ENCODE measurements at regions not wholly inside any gene's neighbourhood (a gene's known extent, or its start where the extent isn't known, plus 50 kb on each side); places are given as distances from the start of the nearest gene placed in this dataset.
"Not testable (repeated sequence)": the region's sequence is repeated elsewhere in the genome, so short reads cannot be mapped to it uniquely, and the experiment has no call there.

DNA sequence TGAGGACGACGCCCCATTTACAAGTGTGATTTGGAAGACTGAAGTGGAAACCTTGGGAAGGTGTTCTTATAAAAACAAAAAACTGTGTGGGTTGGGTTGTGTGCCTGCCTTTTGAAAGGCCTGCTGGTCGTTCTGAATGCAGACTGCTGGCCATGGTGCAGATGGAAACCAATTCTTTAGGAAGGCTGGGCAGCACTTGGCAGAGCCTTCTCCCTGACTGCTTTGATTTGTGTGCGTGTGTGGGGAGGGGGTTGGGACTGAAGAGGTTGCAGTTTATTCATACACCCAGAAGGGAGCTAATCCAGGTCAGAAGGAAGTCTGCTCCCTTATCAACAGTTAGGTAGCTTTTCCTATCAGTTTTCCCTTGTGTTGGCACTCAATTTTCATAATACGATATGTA is 288.7 kb downstream of the SOX2 start:
- no peak for DNase-seq

DNA sequence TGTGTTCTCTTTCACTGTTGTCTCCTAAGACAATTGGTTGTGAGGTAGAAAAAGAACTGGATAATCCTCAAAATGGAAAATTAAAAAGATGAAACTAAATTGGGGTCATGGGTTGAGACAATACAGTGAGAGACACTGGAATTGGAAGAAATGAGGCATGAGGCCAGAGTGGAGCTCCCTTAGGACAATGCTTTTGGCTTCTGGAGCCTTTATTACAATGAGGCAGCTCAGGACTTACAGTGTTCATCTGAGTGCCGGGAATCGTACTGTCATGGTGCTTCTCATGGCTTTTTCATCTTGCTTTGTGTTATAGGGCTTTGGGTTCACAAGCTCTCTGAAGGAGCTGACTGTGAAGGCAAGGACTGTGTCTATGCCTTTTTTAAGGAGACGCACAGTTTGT is 293.5 kb downstream of the SOX2 start:
- no peak for DNase-seq

DNA sequence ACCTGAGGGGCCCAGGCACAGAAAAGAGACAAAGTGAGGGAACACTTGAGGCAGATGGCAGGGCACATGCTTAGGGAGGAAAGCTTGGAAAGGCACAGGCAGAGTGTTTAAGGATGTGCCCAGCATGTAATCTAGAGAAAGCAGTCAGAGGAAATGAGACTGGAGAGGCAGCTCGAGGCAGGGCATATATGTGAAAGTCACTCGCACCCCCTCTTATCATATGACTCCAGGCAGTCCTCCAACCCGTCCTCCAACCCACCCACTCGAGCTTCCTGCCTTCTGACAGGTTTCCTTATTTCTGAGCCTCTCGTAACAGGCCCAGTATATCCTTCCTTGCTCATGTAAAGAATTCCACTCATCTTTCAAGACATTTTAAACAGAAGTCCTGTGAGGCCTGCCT is 294.0 kb downstream of the SOX2 start:
- no peak for DNase-seq

DNA sequence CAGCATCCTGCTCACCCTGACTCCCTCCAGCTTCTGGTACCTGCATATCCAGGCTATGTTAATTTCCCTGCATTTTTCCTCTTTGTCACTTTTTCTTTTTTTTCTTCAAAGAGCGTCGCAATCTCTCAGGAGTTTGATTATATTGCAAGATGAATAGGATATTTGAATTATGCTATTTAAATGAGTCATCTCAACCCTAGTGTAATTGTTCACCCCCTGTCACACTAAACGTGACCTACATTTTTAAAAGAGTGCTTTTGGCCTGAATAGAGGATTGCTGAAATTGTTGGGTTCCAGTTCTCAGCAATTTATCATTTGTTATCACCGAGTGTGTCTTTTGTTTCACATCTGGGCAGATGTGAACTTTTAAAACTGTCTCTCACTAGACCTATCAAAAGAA is 294.7 kb downstream of the SOX2 start:
- DNase-seq: no peak

DNA sequence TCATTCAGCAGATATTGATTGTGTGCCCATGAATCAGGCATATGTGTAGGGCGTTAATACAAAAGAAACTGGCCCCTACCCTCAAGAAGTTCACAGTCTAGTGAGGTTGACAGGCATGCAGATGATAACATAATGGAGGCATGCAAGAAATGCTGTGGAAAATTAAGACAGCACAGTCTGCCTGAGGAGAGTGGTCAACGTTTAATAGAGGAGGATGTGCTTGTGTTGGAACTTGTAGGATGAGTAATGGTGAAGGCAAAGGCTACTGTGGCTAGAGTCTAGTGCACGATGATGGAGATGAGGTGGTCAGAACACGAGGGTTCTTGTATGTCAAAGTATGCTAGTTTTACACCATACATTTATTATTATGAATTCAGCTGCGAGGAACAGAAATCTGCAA is 295.7 kb downstream of the SOX2 start:
- no peak for DNase-seq

DNA sequence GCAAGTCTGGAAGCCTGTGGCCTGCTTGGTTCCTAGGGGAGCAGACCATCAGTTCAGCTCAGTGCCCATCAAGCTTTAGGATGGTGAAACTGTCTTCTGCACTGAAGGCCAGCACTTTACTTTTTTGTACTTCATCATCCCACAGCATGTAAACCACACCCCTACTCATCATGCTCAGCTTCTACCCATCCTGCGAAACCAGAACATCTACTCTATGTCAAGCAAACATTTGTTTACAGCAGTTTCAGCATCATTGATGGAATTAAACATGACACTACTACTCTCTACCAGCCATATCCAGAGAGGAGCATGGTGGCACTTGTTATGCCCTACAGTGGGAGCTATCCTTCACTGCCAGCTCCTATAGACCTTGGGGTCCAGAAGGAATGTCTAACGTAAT is 306.6 kb downstream of the SOX2 start:
- DNase-seq: no peak

DNA sequence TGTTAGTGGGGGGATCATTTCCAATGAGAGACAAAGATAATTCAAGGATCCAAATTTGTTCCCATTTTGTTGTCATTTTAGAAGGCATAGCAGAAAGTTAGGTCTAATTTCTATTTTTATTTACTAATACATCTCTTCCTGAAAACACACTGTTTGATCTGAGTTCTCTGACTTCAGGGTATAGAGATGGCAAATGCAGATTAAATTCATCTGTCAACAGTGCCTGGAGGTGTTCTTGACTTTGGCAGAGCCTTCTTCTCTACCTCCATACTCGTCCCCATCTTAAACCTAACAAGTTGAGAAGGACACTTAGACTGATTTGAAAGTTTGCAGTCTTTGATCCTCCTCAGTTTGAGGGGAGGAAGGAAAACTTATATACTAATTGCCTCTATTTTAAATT is 308.2 kb downstream of the SOX2 start:
- no peak for DNase-seq

DNA sequence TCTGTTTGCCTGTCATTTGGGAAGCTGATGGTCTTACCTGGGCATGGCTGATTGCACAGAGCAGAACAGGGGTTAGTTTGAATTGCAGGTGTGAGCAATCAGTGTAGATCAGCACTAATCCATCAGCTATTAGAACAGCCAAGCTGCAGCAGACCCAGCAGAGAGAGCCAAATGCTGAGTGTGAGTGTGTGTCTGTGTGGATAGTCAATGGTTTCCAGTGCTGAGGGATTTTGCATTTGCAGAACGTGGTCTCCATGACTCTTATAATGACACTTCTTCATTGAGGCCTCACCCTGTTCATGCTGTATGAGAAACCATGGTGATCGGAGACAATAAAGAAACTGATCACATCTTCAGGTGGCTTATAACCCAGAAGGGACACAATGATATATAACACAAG is 312.1 kb downstream of the SOX2 start:
- no peak for DNase-seq

DNA sequence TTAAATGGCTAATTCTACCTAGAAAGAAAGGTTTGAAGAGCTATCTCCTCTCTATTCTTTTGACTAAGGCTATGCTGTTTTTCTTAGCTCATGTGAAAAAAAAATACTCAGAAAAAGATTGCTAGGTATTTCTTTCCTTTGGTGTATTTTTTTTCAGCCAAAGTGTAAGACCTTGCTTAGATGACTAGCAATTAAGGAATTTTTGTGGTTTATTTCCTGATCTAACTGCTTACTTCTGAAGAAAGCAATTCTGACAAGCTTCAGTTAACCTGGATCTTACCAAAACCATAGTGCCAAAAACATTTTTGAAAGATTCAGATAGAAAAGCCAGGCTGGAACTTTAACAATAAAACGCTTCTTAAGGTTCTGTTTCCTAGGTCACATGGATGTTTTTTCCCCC is 315.6 kb downstream of the SOX2 start:
- DNase-seq: no peak

DNA sequence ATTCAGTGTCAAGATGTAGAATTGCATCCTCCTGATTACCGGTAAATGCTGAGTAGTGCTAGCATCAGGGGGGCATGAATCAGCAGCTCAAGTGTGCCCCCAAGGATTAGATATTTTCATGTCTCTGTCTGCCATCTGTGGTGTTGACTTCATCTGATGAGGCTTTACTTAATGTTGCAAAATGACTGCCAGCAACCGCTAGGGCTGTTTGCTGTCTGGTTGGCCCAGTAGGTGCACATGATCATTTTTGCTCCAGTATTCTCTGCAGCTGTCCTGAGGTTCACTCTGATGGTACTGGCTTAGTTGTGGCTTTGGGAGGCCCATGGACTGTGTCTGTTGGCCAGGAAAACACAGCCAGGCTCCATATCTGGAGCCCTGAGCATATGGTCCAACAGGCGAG is 316.4 kb downstream of the SOX2 start:
- no peak for DNase-seq

DNA sequence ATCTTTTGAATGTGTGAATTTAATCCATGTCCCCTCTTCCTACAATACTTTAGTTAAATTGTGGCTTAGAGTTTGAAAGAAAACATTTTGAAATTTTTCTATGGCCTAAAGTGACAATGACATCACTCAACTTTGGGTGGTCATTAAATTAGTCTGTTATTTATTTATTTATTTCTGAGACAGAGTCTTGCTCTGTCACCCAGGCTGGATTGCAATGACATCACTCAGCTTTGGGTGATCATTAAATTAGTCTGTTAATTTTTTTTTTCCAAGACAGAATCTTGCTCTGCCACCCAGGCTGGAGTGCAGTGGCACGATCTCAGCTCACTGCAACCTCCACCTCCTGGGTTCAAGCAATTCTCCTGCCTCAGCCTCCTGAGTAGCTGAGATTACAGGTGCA is 322.5 kb downstream of the SOX2 start:
- DNase-seq: not testable (repeated sequence)

DNA sequence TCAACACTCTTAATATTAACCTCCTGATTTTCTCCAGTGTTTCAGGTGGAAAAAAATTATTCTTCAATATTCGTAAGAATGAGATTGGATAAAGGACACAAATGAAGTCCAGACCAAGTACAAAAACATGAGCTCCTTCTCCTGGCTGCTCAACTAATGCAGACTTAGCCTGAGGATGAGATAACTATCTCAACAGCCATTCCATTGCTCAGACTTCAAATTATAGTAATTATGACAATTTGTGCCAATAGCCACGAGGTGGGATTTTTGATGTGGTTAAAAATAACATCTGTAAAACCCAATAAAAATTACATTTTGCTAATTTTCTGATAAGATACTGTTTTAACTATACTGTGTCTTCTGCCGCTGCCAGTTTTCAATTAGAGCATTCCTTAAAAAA is 323.6 kb downstream of the SOX2 start:
- DNase-seq: no peak

DNA sequence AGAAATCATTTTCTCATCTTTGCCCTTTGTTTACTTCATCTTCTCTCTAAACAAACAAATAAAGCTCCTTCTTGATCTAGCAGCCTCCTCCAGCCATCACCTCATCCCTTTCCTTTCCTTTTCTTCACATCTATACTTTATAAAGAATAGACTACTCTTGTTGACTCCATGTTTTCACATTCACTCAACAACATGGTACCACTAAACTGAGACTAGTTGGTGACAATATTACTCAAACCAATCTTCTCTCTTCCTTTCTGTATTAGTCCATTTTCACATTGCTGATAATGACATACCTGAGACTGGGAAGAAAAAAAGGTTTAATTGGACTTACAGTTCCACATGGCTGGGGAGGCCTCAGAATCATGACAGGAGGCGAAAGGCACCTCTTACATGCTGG is 324.7 kb downstream of the SOX2 start:
- DNase-seq: no peak

DNA sequence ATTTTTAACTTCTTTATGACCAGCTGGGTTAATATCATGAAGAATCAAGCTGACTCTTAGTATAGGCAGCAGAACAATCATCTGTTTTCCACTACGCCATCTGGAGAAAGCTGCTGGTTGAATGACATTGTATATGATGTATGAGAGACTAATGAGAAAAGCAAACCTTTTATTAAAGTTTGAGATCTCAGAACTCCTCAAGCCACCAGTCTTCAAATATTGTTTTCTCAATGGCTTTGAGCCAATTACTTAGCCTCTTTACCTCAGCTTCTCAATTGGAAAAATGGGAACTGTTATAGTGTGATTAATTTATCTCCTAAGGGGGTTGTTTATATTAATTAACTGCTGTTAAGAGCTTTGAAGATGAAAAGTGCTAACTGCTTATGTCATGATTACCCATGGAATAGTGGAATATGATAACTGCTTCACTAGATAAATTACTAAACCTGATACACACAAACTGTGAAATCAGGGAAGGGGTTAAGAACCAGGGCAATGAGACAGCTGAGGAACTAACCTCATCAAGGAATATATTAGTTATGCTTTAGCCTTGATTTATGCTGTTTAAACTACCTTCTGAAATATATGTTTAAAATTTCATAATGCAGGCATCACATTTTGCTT is 330.1 kb downstream of the SOX2 start:
- DNase-seq: no peak

DNA sequence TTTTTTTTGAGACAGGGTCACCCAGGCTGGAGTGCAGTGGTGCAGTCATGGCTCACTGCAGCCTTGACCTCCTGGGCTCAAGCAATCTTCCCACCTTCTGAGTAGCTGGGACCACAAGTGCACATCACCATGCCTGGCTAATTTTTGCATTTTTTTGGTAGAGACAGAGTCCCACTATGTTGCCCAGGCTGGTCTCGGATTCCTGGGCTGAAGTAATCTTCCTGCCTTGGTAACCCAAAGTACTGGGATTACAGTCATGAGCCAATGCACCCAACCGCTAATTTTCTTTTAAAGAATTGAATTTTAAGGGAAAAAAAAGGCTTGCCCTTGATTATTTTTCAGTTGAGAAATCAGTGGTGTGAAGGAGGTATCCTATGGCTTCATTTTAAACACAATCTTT is 334.0 kb downstream of the SOX2 start:
- DNase-seq: no peak

DNA sequence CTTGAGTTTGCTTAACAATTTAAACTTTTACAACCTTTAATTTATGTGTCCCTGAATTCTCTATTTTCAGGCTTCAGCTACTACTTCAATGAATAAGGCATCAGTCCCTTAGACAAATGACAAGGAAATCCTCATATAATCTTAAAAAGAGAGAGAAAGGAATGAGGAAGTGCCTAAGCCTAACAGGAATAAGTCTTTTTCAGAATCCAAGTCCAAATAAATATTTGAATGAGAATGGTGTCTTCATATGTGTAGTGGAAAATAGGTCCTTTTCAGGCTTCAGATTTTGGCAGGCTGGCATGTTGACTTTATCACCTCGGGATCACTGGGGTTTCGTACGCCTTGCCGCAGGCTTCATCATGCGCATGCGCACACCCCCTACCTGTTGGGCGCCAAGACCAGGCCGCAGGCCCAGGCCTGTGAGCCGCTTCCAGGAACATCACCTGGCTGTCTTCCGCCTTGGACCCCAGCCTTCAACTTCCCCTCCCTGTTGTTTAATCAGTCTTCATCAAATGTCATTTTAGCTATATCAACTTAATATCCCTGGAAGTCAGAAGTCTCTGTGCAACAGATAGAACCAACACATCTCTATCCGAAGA is 334.5 kb downstream of the SOX2 start:
- no peak for DNase-seq

DNA sequence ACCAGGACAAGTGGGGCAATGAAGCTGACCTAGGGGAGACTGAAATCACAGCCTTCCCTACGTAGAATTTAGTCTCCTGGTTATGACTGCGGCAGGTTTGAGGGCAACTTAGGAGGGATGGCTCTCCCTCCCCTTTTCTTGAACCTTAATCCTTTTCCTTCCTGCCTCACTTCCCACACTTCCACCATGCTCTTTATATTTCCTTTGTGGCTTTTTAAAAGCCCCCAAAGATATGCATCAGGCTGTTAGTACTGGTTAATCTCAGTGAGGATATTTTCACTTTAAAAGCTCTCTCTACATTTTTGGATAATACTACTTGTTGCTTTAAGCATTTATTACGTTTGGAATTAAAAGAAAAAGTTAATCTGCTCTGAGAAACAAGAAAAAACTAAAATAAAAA is 339.2 kb downstream of the SOX2 start:
- DNase-seq: no peak

DNA sequence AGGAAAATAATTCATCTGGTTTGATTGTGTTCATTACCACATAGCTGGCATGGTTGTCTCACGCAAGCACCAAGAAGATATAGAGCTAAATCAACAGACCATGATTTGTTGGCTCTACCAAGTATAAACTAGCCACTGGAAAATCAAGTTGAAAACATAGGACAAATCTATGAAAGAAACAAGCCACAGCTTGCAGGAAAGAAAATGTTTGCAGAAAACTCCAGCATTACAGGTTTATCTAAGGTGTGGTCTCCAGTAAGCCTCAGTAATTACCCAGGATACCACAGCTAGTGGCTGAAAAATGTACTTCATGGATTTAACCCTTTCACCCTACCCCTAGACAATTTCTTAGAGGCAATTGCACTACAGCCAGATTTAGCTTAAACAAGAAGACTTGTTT is 340.6 kb downstream of the SOX2 start:
- no peak for DNase-seq

DNA sequence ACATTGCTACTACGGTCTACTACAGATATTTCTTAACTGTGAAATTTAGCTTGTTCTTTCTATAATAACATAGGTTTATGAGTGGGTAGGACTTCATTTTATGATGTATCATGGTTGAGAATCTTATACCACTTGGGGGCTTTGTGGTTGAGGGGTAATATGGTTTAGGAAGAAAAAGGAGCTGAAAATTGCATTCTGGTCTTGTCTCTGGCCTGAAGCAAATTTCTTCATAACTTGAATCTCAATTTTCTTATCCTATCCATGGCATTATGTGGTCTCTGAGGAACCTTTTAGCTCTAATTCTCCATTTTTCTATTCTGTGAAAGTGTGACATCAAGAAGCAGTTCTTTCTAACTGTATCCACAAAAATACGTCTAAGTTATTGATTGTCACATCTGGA is 341.0 kb downstream of the SOX2 start:
- DNase-seq: no peak

DNA sequence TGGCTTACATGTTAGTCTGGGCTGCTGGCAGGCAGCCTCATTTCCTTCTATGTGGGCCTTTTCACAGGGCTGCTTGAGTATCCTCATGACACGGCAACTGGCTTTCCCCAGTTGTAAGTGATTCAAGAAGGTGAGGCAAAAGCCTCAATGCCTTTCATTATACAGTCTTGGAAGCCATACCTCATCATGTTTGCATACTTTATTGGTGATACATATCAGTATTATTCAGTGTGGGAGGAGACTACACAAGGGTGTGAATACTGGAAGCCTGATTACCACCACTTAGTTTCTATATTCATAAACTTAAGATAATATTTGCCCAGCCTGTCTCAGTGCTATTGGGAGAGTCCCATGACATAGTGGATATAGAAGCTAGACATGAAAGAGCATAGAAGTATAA is 346.8 kb downstream of the SOX2 start:
- DNase-seq: no peak

DNA sequence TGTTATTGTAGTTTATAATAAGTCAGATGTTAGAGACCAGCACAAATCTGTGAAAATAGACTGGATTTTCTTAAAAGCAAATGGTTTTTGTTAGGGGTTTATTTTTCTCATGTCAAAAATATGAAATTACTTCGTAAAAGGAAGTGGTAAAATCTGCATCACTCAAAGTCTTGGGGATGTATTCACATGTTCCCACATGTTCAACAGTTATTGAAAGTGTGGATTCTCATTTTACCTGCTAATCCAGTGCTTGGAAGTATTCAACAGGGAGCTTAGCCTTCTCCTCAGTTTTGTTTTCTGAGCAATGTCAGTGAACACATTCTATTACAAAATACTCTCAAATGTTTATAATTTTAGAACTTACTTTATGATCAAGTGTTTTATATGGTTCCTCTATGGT is 352.0 kb downstream of the SOX2 start:
- DNase-seq: no peak

DNA sequence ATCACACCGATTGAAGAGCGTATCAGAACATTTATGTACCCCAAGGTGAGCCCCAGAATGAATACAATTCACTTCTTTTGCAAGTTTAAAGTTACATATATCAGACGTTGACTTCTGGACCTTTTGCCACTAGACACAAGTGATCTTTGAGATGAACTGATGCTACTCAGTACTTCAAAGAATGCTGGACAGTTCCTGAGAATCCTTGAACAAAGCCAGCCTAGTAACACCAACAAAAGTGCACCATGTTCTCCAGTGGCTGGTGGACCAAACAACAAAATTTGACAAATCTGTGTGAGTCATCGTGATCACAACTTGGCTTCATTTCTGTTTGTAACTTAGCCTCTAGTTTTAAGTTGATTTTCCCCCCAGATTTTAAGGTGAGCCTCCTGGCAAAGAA is 355.7 kb downstream of the SOX2 start:
- no peak for DNase-seq

DNA sequence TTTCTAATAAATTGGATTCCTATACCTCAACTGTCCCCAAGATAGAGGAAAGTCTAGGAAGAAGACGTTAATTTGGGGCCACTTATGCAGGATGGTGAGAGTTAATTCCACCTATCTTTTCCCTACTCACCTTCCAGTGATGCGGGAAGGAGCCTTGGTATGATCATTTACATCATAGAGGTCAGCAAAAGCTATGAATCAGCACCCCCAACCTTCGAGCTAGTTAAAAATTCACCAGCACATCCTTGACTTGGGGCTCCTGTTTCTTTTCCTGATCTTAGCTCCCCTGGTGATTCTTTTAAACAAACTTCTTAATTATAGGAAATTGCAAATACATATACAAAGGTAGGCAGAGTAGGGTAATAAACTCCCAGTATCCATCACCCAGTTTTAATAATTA is 366.6 kb downstream of the SOX2 start:
- DNase-seq: no peak

DNA sequence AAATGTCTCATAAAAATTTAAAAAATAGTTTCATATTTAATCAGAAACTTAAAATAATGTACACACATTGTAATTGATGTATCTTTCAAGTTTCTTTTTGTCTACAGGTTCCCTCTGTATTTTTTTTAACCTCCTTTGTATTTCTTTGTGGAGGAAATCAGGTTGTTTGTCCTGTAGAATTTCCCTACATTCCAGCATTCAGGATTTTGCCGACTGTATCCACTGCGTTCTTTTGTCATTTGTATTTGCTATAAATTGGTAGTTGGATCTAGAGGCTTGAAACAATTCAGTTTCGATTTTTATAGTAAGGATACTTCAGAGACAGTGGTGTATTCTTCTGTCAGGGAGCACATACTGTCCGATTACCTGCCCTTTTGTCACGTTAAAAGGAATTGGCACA is 367.2 kb downstream of the SOX2 start:
- DNase-seq: no peak

DNA sequence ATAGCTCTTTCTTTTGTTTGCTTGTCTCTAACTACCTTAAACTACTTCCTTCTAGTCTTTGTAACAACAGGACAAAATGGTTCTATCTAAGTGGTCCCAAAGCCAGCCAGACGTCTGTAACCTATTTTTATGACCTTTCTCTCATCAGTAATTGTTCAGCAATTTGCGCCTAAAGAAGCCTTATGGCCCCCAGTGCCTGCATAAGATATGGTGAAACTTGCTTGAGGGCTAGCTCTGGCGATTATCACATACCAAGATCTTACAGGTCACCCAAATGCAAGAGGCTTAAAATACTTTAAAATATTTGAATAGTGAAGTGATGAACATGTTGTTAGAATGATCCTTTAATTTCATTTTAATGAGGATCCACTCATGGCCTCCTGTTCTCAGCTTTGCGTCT is 369.4 kb downstream of the SOX2 start:
- DNase-seq: no peak

DNA sequence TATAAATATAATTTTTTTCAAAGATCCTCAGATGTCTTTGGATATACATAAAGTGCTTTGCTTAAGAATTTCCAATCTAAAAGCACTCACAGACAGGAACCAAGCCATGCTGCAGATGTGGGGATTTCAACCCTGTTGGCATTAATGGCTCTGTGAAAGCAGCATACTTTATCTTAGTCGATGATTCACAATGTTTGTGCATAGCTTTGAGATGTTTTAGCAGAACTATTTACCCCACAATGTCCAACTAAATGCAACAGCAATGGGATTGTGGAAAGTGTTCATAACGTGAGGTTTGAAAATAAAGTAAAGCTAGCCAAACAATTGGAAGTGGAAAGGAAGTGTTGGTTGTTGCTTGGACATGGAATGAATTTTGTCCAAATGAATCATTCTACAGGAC is 371.4 kb downstream of the SOX2 start:
- no peak for DNase-seq
